HG02759 (cell line): ENCODE measurements at regions not wholly inside any gene's neighbourhood (a gene's known extent, or its start where the extent isn't known, plus 50 kb on each side); places are given as distances from the start of the nearest gene placed in this dataset.

Experiments used
- ATAC-seq: cut with Tn5 transposase; IDR thresholded peaks from one replicate; pipeline ENCODE4 v1.9.1; 2021; ENCODE audit warnings: mild to moderate bottlenecking, moderate library complexity; ENCODE audit not compliant: unreplicated experiment

DNA sequence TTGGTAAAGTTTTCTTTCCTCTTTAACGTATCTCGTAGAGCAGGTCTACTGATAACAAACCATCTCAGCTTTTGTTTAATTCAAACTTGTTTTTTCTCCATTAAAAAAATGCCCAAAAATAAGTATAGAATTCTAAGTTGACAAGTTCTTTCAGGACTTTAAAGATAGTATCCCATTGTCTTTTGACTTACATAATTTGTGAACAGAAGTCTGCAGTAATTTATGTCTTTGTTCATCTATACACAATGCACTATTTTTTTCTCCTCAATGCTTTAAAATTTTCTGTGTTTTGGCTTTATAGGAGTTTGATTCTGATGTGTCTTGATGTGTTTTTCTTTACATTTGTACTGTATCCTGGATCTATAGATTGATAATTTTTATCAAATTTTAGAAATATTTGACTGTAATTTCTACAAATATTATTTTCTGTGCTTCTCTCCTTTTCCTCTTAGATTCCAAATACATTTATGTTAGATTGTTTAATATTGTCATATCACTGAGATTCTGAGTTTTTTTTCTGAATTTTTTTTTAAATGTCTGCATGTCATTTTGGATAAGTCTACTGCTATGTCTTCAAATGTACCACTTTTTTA is 143.3 kb downstream of the FTCDNL1 start:
- ATAC-seq: no peak

DNA sequence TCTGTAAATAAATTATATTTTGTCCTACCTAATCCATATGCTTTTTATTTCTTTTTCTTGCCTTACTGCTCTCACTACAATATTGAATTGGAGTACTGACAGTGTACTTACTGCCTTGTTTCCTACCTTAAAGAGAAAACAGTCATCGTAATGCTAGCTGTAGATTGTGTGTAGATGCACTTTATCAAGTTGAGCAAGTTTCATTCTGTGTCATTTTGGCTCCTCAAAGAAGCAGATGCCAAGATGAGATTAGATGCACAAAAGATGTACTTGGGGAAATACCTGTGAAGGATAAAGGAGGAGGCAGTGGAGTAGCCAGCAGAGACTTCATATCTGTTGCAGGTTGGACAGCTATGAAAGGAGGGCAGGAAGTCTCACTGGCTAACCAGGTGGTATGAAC is 145.5 kb downstream of the FTCDNL1 start:
- ATAC-seq: no peak

DNA sequence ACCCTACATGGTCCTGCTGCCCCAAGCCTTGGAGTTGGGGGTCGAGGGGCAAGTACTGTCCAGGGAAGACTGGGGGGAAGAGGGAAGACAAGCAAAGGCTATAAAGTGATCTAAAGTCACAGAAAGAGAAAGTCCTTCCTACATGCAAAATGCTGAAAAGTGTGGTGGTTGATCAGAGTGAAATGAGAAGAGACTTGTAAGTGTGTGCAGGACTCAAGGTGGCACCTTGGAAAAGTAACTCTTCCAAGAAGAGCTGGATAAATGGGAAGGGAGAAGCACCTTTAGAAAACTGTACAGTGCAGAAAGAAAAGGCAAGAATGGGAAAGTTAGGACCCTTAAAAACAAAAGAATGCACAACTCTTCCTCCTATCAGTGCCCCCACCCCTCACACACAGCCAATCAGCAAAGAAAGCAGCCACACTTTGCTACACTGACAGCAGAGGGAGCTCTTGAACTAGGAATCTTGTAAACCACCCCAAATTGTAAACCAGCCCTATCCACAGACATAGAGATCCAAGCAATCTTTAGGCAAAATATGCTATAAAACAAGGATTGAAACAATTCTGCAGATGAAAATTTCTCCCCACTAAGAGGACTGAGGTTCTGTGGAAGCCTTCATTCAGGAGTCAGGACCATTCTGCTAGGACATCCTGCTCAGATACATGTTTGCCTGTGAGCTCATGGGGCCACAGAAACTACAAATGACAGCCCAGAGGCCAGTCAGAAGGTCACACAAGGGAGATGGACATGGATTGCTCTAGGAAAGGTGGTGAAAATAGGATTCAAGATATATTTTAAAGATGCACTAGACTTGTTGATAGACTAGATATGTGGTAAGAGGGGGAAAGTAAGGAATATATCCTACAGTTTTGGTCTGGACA is 146.4 kb downstream of the FTCDNL1 start:
- ATAC-seq: no peak

DNA sequence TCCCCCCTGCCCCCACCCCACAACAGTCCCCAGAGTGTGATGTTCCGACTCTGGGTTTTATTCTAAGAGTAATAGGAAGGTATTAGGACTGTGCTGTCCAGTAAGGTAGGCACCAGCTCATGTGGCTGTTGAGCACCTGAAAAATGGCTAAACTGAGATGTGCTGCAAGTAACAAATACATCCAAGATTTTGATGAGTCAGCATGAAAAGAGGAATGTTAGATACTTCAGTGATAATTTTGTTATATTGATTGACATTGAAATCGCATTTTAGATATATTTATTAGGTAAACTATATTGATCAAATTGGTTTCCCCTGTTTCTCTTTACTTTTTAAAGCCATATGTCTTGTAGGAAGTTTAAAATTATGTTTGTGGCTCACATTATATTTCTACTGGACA is 147.8 kb downstream of the FTCDNL1 start:
- ATAC-seq: no peak

DNA sequence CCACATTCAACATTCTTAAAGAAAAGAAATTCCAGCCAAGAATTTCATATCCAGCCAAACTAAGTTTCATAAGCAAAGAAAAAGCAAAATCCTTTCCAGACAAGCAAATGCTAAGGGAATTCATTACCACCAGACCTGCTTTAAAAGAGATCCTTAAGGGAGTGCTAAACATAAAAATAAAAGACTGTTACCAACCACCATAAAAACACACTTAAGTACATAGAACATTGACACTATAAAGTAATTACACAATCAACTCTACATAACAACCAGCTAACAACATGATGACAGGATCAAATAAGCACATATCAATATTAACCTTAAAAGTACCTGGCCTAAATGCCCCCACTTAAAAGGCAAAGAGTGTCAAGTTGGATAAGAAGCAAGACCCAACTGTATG is 153.5 kb downstream of the FTCDNL1 start:
- no peak for ATAC-seq

DNA sequence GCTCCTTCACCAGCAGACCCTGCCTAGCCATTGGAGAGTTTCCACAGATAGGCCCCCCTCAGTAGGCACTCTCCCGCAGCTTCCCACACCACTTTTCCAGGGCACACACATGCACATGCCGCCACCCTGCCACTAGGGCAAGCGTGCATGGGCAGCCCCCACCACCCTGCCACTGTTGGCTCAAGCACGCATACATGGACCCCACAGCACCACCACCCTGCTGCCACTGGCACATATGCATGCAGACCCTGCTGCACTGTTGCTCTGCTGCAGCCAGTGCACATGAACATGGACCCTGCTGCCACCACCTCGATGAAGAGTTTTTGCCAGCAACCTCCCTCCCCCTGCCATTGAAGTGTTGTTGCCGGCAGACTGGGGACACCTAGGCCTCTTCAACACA is 154.9 kb downstream of the FTCDNL1 start:
- ATAC-seq: no peak

DNA sequence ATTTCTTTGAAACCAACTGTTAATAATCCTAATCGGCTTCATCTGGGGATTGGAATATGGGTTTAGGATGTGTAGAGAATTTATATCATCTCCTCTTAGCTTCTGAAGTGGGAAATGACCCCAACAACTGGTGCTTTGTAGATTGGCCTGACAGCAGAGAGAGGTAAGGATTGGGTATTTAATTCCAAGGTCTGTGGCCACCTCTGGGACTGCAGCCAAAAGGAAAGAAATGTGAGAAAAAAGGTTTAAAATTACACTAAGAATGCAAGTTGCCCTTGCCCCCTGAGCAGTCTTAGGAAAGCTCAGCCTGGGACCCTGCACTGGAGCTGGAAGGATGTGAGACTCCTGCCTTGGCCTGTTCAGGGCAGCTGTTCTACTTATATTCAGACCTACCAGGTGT is 157.1 kb downstream of the FTCDNL1 start:
- no peak for ATAC-seq

DNA sequence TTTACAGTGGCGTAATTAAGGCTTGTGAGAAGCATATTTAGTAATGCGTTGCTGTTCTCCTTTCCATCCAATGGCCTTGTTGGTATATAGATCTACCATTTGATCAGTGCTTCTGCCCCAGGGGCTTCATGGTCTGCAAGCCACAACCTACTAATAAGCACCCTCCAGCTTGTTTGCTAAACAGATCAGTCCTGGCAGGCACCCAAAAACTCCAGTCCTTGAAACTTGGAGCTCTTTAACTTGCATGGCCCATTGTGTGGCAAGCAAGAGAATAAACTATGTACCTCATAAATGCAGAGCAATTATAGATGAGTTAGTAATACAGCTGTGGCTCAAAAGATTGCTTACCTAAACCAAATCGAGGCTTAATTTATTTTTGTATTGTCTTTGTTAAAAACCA is 158.5 kb downstream of the FTCDNL1 start:
- ATAC-seq: no peak

DNA sequence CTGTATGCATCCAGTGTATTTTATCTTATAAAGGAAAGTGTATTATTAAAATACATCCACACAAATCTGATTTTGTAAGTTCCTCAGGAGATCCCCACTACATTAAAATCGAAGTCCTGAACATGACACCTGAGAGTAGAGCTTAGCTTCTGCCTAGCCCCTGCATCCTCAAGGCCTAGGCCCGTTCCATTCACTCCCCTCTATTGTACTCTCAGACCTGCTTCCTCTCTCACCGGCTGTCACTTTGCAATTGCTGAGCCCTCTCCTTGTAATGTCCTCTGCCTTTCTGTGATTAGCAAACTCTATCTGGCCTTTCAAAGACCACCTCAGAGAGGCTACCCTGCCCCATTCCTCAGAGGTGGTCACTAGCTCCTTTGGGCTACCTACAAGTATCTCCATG is 160.8 kb downstream of the FTCDNL1 start:
- ATAC-seq: no peak

DNA sequence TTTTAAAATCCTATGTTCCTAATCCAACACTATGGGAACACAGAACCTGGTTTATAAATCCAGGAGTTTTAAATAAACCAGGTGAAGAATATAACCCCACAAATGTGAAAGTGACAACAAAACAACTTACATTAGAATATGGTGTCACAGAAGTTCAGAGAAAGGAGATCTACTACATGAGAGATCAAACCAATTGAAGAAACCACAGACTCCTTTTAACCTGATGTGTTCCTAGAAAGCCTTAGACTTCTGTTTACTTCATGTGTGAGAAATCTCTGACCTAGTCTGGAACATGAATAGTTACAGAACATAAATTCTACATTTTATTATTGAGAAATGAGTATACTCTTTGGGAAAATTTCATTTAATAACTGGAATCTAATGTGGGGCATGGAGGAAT is 165.3 kb downstream of the FTCDNL1 start:
- ATAC-seq: no peak

DNA sequence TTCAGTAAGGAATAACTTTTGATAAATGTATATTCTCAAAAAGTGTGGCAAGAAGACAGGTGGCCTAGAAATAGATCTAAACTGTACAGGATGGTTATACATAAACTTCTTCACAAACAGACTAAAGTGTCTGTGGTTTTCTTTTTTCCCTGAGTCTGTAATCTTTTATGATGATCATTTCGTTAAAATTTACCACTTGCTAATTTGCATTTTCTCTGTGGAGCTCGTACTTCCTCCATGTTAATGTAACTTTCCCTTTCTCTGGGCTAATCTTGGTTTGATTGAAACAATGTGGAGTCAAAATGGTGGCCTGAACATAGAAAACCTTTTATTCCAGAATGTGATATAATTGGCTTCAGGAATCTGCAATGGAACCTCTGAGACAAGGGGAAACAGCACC is 166.2 kb downstream of the FTCDNL1 start:
- ATAC-seq: peak; percentile 53

DNA sequence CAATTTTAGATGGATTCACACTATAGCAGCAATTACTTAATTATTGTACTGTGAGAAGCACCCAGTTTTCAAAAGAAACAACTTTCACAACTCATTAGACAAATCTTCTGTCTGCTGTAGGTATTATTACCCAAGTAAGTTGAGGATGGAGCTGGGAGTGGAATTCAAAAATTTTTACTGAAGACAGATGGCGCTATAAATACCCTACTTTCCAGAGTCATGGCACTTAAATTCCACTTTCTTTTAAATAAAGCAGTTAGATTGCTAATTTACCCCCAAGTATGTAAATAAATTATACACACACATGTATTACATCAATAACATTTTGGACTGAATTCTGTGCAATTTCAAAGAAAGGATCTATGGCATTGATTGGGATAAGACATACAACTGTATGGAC is 166.8 kb downstream of the FTCDNL1 start:
- ATAC-seq: no peak

DNA sequence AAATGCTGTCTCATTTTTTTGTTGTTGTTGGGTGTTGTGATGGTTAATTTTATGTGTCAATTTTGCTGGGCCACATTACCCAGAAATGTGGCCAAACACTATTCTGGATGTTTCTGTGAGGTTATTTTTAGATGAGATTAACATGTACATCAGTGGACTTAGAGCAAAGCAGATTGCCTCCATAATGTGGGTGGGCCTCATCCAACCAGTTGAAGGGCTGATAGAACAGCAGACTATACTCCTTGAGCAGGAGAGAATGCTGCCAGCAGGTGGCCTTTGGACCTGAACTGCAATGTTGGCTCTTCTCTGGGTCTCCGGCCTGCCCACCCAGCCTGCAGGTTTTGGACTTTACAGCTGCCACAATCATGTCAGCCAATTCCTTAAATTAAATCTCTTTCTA is 169.0 kb downstream of the FTCDNL1 start:
- no peak for ATAC-seq

DNA sequence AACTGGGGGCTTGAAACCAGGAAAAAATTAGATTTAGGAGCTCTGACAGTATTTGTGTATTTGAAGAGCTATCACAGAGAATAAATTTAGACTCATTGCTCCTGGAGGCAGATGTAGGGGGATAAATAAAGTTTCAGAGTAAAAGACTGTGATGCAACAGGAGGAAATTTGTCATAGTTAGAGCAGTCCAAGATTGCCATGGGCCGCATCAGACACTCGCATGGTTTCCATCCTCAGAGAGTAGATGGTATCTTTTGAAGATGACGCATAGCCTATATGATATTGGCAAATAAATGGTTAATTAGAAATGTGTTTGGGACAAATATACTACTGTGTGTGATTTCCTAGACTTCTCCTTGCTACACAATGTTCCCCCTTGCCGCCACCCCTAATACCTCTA is 170.5 kb downstream of the FTCDNL1 start:
- ATAC-seq: no peak

DNA sequence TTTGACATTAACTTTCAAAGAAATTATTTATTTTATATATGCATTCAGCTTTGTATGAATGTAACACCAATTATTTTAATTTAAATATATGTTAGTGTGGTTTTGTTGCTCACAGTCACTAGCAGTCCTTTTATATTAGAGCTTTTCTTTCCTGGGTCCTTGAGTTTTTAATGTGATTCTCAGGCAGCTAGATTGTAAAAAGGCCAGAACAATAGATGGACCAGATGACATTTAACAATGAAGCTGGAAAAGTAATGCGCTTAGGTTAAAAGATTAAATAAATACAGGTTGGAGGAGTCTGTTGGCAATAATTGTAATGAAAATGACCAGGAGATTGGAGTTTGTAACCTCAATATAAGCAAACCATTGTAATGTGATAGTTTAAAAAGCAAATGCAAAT is 171.1 kb downstream of the FTCDNL1 start:
- no peak for ATAC-seq

DNA sequence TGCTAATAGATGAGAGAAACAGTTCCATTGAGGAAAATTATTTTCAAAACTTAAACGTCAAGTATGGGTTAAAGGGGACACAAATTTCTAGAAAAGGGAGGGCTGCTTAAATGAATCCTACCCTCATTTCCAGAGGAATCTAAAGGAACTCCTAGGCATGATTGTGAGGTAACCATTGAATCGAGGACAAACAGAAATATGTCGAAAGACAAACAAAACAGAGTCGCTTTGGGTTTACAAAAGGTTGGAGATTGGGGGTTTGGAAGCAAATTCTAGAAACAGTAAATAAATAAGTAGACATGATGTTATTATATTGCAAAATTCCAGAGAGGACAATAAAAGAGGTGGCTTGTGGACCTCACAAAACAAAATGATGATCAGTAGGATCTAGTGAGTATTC is 173.1 kb downstream of the FTCDNL1 start:
- no peak for ATAC-seq

DNA sequence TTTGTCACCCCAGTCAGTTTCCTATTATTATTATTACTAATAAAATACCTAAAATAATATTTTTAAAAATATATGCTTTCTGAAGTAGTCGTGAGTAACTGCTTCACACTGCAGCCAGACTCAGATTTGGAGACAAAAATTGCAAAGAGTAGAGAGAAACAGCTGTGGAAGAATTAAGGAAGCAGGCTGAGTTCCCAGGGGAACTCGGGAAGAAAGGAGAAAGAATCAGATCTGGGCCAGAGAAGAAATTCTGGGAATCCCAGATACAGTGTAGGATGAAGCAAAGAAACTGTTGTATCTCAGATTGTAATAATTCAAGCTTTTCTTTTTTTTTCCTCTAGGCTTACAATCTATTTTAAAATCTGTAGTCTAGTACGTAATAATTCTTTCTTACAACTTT is 182.3 kb downstream of the FTCDNL1 start:
- ATAC-seq: no peak

DNA sequence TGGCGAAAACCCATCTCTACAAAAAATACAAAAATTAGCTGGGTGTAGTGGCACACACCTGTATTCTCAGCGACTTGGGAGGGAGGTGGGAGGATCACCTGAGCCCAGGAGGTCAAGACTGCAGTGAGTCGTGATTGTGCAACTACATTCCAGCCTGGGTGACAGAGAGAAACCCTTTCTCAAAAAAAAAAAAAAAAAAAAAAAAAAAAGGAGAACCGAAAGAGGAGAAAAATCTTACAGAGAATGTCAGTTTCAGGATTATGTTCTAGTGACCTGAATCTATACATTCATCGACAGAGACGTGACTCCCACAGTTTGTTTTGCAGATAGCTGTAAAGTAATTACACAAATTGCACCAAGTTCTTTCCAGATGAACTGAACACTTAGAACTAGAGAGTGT is 187.8 kb downstream of the FTCDNL1 start:
- peak; percentile 52 for ATAC-seq

DNA sequence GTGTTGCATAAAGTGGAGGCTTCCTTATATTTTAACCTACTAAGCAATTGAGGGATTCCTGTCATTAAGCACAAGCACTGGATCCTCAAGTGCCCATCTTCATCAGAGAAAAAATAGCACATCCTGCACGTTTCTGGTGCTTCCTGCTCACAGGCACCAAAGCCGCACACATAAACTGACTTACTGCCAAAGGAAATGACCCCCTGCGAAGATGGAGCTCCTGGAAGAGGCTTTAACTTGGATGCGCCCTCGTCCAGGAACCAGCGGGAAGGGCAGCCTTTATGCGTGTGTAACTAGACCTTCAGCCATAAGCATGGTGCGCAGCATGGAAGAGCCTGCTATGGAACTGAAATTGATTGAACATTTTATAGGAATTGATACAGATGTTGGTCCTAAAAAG is 188.7 kb downstream of the FTCDNL1 start:
- ATAC-seq: no peak

DNA sequence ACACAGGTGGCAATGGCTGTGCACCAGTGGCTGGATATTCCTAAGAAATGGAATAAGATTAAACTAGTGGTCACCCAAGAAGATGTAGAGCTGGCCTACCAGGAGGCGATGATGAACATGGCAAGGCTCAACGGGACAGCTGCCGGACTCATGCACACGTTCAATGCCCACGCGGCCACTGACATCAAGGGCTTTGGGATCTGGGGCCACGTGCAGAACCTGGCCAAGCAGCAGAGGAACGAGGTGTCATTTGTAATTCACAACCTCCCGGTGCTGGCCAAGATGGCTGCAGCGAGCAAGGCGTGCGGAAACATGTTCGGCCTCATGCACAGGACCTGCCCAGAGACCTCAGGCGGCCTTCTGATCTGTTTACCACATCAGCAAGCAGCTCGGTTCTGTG is 190.8 kb downstream of the FTCDNL1 start:
- ATAC-seq: no peak

DNA sequence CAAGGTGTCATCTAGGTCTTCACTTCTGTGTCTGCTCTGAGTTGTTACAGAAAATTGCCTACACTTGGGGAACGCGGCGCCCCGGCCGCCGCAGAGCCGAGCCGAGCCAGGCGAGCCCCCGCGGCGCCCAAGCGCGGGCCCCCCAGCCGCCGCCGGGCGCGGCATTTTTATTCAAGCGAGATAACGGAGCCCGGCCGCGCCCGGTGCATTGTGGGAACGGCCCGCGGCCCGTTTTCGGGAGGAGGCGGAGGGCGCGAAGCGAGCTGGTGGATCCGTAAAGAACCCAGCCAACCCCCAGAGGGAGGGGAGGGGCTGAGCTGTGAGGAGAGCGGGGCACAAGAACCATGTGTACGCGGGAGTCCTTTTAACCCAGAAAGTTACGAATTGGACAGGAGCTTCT is 191.8 kb downstream of the FTCDNL1 start:
- ATAC-seq: peak; percentile 49

DNA sequence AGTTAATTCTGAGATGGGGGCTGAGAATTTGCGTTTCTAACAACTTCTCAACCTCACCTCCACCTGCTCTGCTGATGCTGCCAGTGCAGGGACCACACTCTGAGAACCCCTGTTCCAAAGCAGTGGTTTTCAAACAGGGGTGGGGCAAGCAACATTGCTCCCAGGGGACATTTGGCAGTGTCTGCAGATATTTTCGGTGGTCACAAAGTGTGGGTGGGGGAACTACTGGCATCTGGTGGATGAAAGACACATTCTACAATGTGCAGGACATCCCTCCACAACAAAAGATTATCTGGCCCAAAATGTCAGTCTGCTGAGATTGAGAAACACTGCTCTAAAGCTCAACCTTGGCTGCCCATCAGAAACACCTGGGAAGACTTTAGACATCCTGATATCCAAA is 188.7 kb upstream of the SATB2 start:
- peak; percentile 95 for ATAC-seq

DNA sequence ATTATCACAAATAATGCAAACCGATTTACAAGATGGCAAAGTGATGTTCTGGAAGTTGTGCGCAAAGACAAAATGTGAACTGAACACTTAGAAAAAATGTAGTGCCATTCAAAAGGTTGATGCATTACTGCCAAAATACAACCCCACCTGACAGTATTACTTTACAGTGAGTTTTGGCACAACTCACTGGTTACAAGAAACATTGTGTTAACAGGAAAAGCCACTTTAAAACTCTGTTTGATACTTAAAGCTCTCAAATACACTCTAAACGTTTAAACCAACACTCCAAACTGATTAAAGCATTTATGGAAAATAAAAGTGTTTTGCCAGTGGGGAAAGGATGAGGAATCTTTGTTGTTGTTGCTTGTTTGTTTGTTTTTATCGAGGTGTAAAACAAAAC is 173.4 kb upstream of the SATB2 start:
- no peak for ATAC-seq
